K562 (cell line): ENCODE measurements at regions not wholly inside any gene's neighbourhood (a gene's known extent, or its start where the extent isn't known, plus 50 kb on each side); places are given as distances from the start of the nearest gene placed in this dataset.

ENCODE experiments used
- AFF4 ChIP-seq: sonication (generic); formaldehyde crosslinking; IDR thresholded peaks from 2 replicates; pipeline ENCODE4 v1.8.0; 2023; ENCODE audit warnings: mild to moderate bottlenecking, missing genetic modification reagents
- CCNT2 ChIP-seq: IDR thresholded peaks from 2 replicates; pipeline ENCODE4 v1.6.1; 2011; ENCODE audit warnings: borderline replicate concordance, low read depth, mild to moderate bottlenecking, moderate library complexity, mixed read lengths, low read length; ENCODE audit not compliant: insufficient read length; ENCODE audit errors: extremely low read depth
- ELF1 ChIP-seq: fragments of 200-800 bp; sonication (Bioruptor generic); IDR thresholded peaks from 2 replicates; pipeline ENCODE4 v1.6.1; 2016; ENCODE audit warnings: missing genetic modification characterization, missing compliant biosample characterization
- EZH2 ChIP-seq: IDR thresholded peaks from 2 replicates; pipeline ENCODE4 v1.6.1; 2012; ENCODE audit warnings: low read depth, mild to moderate bottlenecking, inconsistent platforms, low read length, borderline replicate concordance
- MTA3 ChIP-seq: fragments of 450-650 bp; formaldehyde crosslinking; IDR thresholded peaks from 2 replicates; pipeline ENCODE4 v1.6.1; 2017; ENCODE audit warnings: mild to moderate bottlenecking, borderline replicate concordance
- RBM34 ChIP-seq: fragments of 200-400 bp; formaldehyde crosslinking; IDR thresholded peaks from 2 replicates; pipeline ENCODE4 v1.6.1; 2018; ENCODE audit warnings: low read length, borderline replicate concordance; ENCODE audit not compliant: insufficient read depth
- REST ChIP-seq, 2 experiments: fragments of 450-650 bp; formaldehyde crosslinking in 1 of 2; IDR thresholded peaks; 2 replicates each; pipeline versions ENCODE4 v1.4.0 to v1.6.1; 2014 to 2020; ENCODE audit warnings: mild to moderate bottlenecking in 2 of 2, borderline replicate concordance in 1 of 2, low read depth in 1 of 2
- USF2 ChIP-seq: sonication (generic); formaldehyde crosslinking; IDR thresholded peaks from 2 replicates; pipeline ENCODE4 v1.5.0; 2020; ENCODE audit warnings: missing genetic modification reagents

- TF ChIP-seq RBM34, result no peak
- no peak for TF ChIP-seq MTA3
- TF ChIP-seq CCNT2, result no peak
- no peak for TF ChIP-seq USF2
- no peak for TF ChIP-seq ELF1 (tag)
- TF ChIP-seq REST (IDR thresholded peaks at IDR 0.05; ENCODE audit: borderline replicate concordance), result no peak
- no peak for TF ChIP-seq REST (CRISPR knock-in tag; IDR thresholded peaks at IDR 0.05; ENCODE audit: low read depth)
- TF ChIP-seq AFF4 (CRISPR knock-in tag), result no peak
- no peak for TF ChIP-seq EZH2
Observed at GRCh38 chr4:53931461-53931961, 132.9 kb downstream of the CHIC2 start.
